ENCODE measurements at regions not wholly inside any gene's neighbourhood (a gene's known extent, or its start where the extent isn't known, plus 50 kb on each side); places are given as distances from the start of the nearest gene placed in this dataset.

DNA sequence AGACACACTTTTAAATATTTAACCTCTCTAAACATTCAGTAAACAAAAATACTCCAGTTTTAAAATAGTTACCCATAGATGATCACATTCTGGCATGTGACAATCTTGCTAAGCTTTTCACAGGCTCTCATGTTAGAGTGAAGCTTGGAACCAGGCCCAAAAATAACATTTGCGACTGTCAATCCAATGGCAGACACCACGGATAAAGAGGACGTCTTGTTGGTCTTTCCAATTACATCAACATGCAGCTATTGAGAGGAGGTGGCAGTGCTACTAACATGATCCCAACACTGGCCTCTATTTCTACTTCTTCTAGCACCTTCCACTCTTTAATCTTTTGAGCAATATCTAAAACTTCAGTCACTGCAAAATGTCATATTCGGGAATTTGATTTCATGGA lies 970.8 kb upstream of the TENM3 start:
- TF ChIP-seq POLR2A (IDR thresholded peaks at IDR 0.05) (no peak), CTCF (IDR thresholded peaks at IDR 0.05) (no peak)
- Histone ChIP-seq H3K27me3 (no peaks in the 10 kb centered on the region), H3K4me3 (replicated peaks in 1 of 3) (no peak overlapping the region), H3K4me1 (no peaks in the 10 kb centered on the region), H3K36me3 (no peaks in the 10 kb centered on the region), H3K9me3 (no peaks in the 10 kb centered on the region), H3K27ac (no peak overlapping the region)
- intact Hi-C loops (cut with DNase I) = no loop called here
- no peak for DNase-seq
- WGBS, 2 donors = 75 to 78% methylated on average over 4 of the region's 4 CpGs

DNA sequence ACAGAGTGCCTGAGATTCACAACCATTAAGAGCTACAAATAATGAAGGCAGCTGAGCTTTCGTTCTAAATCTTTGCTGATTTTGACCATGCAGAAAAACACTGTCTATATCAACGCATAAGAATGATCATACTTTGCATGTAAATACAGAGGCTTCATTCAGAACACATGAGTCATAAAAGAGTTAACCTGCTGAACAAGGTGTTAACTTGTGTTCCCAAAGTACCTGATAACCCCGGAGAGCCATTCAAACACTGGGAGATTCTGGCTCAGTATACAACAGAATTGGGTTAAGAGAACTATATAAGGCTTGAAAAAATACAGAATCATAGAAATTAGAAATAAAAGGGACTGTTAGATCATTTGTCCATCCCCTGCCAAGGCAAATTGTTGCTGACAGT lies 964.3 kb upstream of the TENM3 start:
- no peak for DNase-seq
- no peak overlapping the region for H3K27ac ChIP-seq
- H3K36me3 ChIP-seq = no peaks in the 10 kb centered on the region
- 46 to 54% methylated on average over 3 of the region's 3 CpGs for WGBS, 2 donors
- no peaks in the 10 kb centered on the region for H3K4me1 ChIP-seq
- H3K9me3 ChIP-seq = no peaks in the 10 kb centered on the region
- no peaks in the 10 kb centered on the region for H3K27me3 ChIP-seq
- H3K4me3 ChIP-seq (replicated peaks in 1 of 3) = no peak overlapping the region
- intact Hi-C loops (cut with DNase I) = no loop called here
- no peak for TF ChIP-seq POLR2A (IDR thresholded peaks at IDR 0.05)
- TF ChIP-seq CTCF (IDR thresholded peaks at IDR 0.05) = no peak

GRCh38 chr4:181281451-181281850 lies 961.8 kb upstream of the TENM3 start:
- WGBS, 2 donors = 59 to 60% methylated on average over 9 of the region's 9 CpGs
- Histone ChIP-seq H3K9me3 (no peaks in the 10 kb centered on the region), H3K36me3 (no peaks in the 10 kb centered on the region), H3K4me1 (no peaks in the 10 kb centered on the region), H3K27ac (no peak overlapping the region), H3K27me3 (no peaks in the 10 kb centered on the region), H3K4me3 (replicated peaks in 1 of 3) (no peak overlapping the region)
- intact Hi-C loops (cut with DNase I) = no loop called here
- DNase-seq = no peak
- no peak for TF ChIP-seq POLR2A (IDR thresholded peaks at IDR 0.05)
- no peak for TF ChIP-seq CTCF (IDR thresholded peaks at IDR 0.05)

DNA sequence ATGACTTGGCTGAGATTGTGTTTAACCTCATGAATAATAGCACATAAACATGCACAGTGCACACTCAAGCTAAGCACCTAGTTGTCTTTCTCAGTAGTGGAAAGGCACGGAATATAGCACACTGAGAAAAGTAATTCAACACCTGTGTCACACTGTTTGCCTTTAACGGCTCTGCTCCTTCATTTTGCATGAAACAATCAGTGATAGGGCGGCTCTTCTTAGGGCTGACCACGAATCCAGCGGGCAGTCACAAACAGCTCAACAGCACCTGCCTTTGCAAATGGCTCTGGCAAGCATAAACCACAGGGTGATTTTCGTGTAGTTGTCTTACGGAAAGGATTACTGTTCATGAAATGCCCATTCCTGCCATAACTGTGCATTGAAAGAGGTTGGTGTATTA lies 954.0 kb upstream of the TENM3 start:
- TF ChIP-seq CTCF (IDR thresholded peaks at IDR 0.05) = no peak
- no peak for TF ChIP-seq POLR2A (IDR thresholded peaks at IDR 0.05)
- intact Hi-C loops (cut with DNase I) = no loop called here
- Histone ChIP-seq H3K36me3 (no peaks in the 10 kb centered on the region), H3K9me3 (no peaks in the 10 kb centered on the region), H3K4me1 (no peaks in the 10 kb centered on the region), H3K4me3 (replicated peaks in 1 of 3) (no peak overlapping the region), H3K27ac (no peak overlapping the region), H3K27me3 (no peaks in the 10 kb centered on the region)
- DNase-seq = no peak
- WGBS, 2 donors = 72 to 73% methylated on average over 7 of the region's 7 CpGs

DNA sequence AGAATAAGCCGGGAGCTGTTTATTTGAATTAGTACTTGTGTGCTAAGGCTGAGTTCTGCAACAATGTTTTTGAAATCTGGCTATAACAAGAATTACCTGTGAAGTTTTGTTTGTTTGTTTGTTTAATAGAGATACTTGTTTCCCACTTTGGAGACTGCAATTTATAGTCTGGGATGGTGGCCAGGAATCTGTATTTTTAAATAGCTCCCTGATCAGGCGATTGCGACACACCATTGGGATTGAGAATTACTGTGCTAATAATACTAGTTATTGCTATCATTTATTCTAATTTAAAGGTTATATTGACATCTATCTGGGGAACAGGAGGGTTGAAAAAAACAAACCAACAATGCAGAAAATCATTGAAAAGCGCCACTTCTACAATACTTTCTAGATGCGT lies 951.6 kb upstream of the TENM3 start:
- DNase-seq = no peak
- H3K36me3 ChIP-seq = no peaks in the 10 kb centered on the region
- no peaks in the 10 kb centered on the region for H3K9me3 ChIP-seq
- WGBS, 2 donors = 79 to 80% methylated on average over 5 of the region's 5 CpGs
- H3K4me3 ChIP-seq (replicated peaks in 1 of 3) = no peak overlapping the region
- H3K27me3 ChIP-seq = no peaks in the 10 kb centered on the region
- intact Hi-C loops (cut with DNase I) = no loop called here
- H3K4me1 ChIP-seq = no peaks in the 10 kb centered on the region
- H3K27ac ChIP-seq = no peak overlapping the region
- TF ChIP-seq CTCF (IDR thresholded peaks at IDR 0.05) (no peak), POLR2A (IDR thresholded peaks at IDR 0.05) (no peak)
